GM12878 (cell line): ENCODE measurements at regions not wholly inside any gene's neighbourhood (a gene's known extent, or its start where the extent isn't known, plus 50 kb on each side); places are given as distances from the start of the nearest gene placed in this dataset.

Experiments used
- ATAC-seq: fragments of 200-7000 bp; cut with Tn5 transposase; 3 replicates; pipeline ENCODE4 v1.9.1; 2020; ENCODE audit warnings: mild to moderate bottlenecking, moderate library complexity
- BruUV-seq: library from RNA; stranded (reverse); fragments of 400-500 nt; replicated peaks from 2 replicates; lab custom pipeline; 2021; lab: Mats Ljungman, UMichigan
- CTCF ChIA-PET: fragments of 300-600 bp; sonication (Branson Sonifier 250); formaldehyde crosslinking; extraction: SDS; loops from one replicate; lab custom pipeline; 2021; ENCODE audit warnings: inconsistent platforms; lab: Yijun Ruan, JAX
- POLR2A ChIA-PET: fragments of 350-600 bp; formaldehyde crosslinking; extraction: SDS; loops from one replicate; lab custom pipeline; 2021; ENCODE audit warnings: inconsistent platforms; lab: Charles Lee
- RAD21 ChIA-PET: fragments of 300-600 bp; sonication (Branson Sonifier 250); formaldehyde crosslinking; loops from one replicate; lab custom pipeline; 2023; ENCODE audit warnings: antibody characterized with exemption; ENCODE audit not compliant: unreplicated experiment; lab: Charles Lee
- SMC1A ChIA-PET: fragments of 300-600 bp; sonication (Branson Sonifier 250); formaldehyde crosslinking; loops from one replicate; lab custom pipeline; 2023; ENCODE audit not compliant: unreplicated experiment, uncharacterized antibody; lab: Charles Lee
- DNase-seq: peaks from one replicate; pipeline ENCODE4 v3.0.0-alpha.2; 2011; ENCODE audit warnings: low read depth, low spot score
- FAIRE-seq: peaks from 3 replicates; lab custom pipeline; 2011; peaks lifted over from hg19 to GRCh38; lab: Jason Lieb, UNC
- H2AFZ ChIP-seq: 2 replicates; pipeline ENCODE4 v1.6.0; 2011; ENCODE audit warnings: low read depth, low read length, control low read depth; ENCODE audit not compliant: control insufficient read depth
- H3K27ac ChIP-seq: 2 replicates; pipeline ENCODE4 v1.5.1; 2011; ENCODE audit warnings: control low read depth; ENCODE audit not compliant: control insufficient read depth, insufficient read depth
- H3K27me3 ChIP-seq, 2 experiments: replicated peaks in 1 of 2; 2 replicates each; pipeline versions ENCODE4 v1.6.0 to v1.6.1; 2011; ENCODE audit warnings: low read length in 1 of 2; ENCODE audit not compliant: control insufficient read depth in 2 of 2, insufficient read depth in 2 of 2
- H3K36me3 ChIP-seq, 2 experiments: 2 replicates each; pipeline ENCODE4 v1.5.1; 2011; ENCODE audit warnings: low read length in 1 of 2; ENCODE audit not compliant: control insufficient read depth in 2 of 2, insufficient read depth in 2 of 2
- H3K4me1 ChIP-seq: 2 replicates; pipeline ENCODE4 v1.6.1; 2011; ENCODE audit warnings: mild to moderate bottlenecking, low read length, moderate library complexity, mixed read lengths; ENCODE audit not compliant: control insufficient read depth, insufficient read depth
- H3K4me2 ChIP-seq: 2 replicates; pipeline ENCODE4 v1.6.0; 2011; ENCODE audit warnings: control low read depth; ENCODE audit not compliant: control insufficient read depth, insufficient read depth
- H3K4me3 ChIP-seq: fragments of 200-600 bp; sonication (generic); 2 replicates; pipeline ENCODE4 v1.5.1; 2016
- H3K79me2 ChIP-seq: 2 replicates; pipeline ENCODE4 v1.6.0; 2011; ENCODE audit warnings: low read length; ENCODE audit not compliant: control insufficient read depth, insufficient read depth
- H3K9ac ChIP-seq: 2 replicates; pipeline ENCODE4 v1.8.0; 2011; ENCODE audit warnings: low read length, control low read depth, mixed read lengths; ENCODE audit not compliant: control insufficient read depth, insufficient read depth
- H3K9me3 ChIP-seq: replicated peaks from 3 replicates; pipeline ENCODE4 v1.5.1; 2011; ENCODE audit warnings: mild to moderate bottlenecking, low read length; ENCODE audit not compliant: control insufficient read depth, insufficient read depth
- H4K20me1 ChIP-seq: 2 replicates; pipeline ENCODE4 v1.6.0; 2011; ENCODE audit not compliant: control insufficient read depth, insufficient read depth
- BRCA1 ChIP-seq: IDR thresholded peaks from 2 replicates; pipeline ENCODE4 v1.6.1; 2011; ENCODE audit warnings: low read depth, low read length, improper control_type of control experiment
- CBFB ChIP-seq: IDR thresholded peaks from 2 replicates; pipeline ENCODE4 v1.6.1; 2016; ENCODE audit warnings: antibody characterized with exemption, low read depth
- CHD1 ChIP-seq: IDR thresholded peaks from 2 replicates; pipeline ENCODE4 v1.6.1; 2012; ENCODE audit warnings: low read depth, low read length, improper control_type of control experiment
- EZH2 ChIP-seq: IDR thresholded peaks from 2 replicates; pipeline ENCODE4 v1.6.1; 2012; ENCODE audit warnings: low read depth, mild to moderate bottlenecking, control low read depth, inconsistent platforms, low read length, borderline replicate concordance; ENCODE audit not compliant: control insufficient read depth
- HDAC2 ChIP-seq: fragments of 200-600 bp; sonication (generic); IDR thresholded peaks from 2 replicates; pipeline ENCODE4 v1.6.1; 2017
- IKZF1 ChIP-seq: fragments of 450-650 bp; conservative IDR thresholded peaks from 2 replicates; pipeline ENCODE4 v1.6.1; 2017; ENCODE audit warnings: antibody characterized with exemption, mild to moderate bottlenecking
- KDM1A ChIP-seq: fragments of 200-600 bp; sonication (generic); IDR thresholded peaks from 2 replicates; pipeline ENCODE4 v1.6.1; 2016; ENCODE audit warnings: borderline replicate concordance
- MEF2A ChIP-seq: IDR thresholded peaks from 2 replicates; pipeline ENCODE4 v1.6.1; 2011; ENCODE audit warnings: low read depth, mild to moderate bottlenecking, low read length, moderate library complexity; ENCODE audit not compliant: insufficient read depth
- NBN ChIP-seq: fragments of 450-650 bp; IDR thresholded peaks from 2 replicates; pipeline ENCODE4 v1.6.1; 2016
- SMC3 ChIP-seq: IDR thresholded peaks from 2 replicates; pipeline ENCODE4 v1.6.1; 2011; ENCODE audit warnings: low read length, improper control_type of control experiment, borderline replicate concordance
- TCF12 ChIP-seq: IDR thresholded peaks from 2 replicates; pipeline ENCODE4 v1.6.1; 2011; ENCODE audit warnings: low read depth, mild to moderate bottlenecking, low read length
- YBX1 ChIP-seq: fragments of 450-650 bp; IDR thresholded peaks from 2 replicates; pipeline ENCODE4 v1.6.1; 2016; ENCODE audit warnings: antibody characterized with exemption
- YY1 ChIP-seq: IDR thresholded peaks from 2 replicates; pipeline ENCODE4 v1.6.1; 2011; ENCODE audit warnings: low read depth, mild to moderate bottlenecking, low read length
- ZNF207 ChIP-seq: fragments of 450-650 bp; IDR thresholded peaks from 2 replicates; pipeline ENCODE4 v1.6.1; 2014; ENCODE audit warnings: antibody characterized with exemption, mild to moderate bottlenecking, borderline replicate concordance
- ZNF384 ChIP-seq: IDR thresholded peaks from 2 replicates; pipeline ENCODE4 v1.6.1; 2012; ENCODE audit warnings: low read depth, mild to moderate bottlenecking, low read length, improper control_type of control experiment, borderline replicate concordance
- WGBS: methylation state at CpG from one replicate; pipeline ENCODE4 v1.1.6; 2016; ENCODE audit warnings: low lambda C conversion rate; ENCODE audit not compliant: insufficient replicate concordance, insufficient coverage; ENCODE audit errors: missing lambda C conversion rate; 5-methylcytosine and 5-hydroxymethylcytosine counted together
- in situ Hi-C: fragments of 300-500 bp; cut with MboI; formaldehyde crosslinking; loops from 9 replicates; pipeline ENCODE4 v1.14.3; 2018; ENCODE audit warnings: mixed read lengths
- intact Hi-C: fragments of 100-400 bp; cut with micrococcal nuclease; formaldehyde crosslinking; loops from one replicate; pipeline ENCODE4 v1.14.2; 2022; ENCODE audit not compliant: unreplicated experiment
- TF ChIP-seq, protein P1 (sequence below): fragments of 450-650 bp; IDR thresholded peaks from 2 replicates; pipeline ENCODE4 v1.6.1; 2018; ENCODE audit warnings: mild to moderate bottlenecking, low read depth, moderate library complexity; ENCODE audit not compliant: partially characterized antibody
- TF ChIP-seq, protein P2 (sequence below): fragments of 450-650 bp; IDR thresholded peaks from 2 replicates; pipeline ENCODE4 v1.6.1; 2017; ENCODE audit warnings: borderline replicate concordance
- TF ChIP-seq, protein P3 (sequence below): IDR thresholded peaks from 2 replicates; pipeline ENCODE4 v1.6.1; 2011; ENCODE audit warnings: borderline replicate concordance, low read depth, mild to moderate bottlenecking, moderate library complexity, mixed read lengths, low read length; ENCODE audit not compliant: insufficient read depth; ENCODE audit errors: extremely low read length

DNA sequence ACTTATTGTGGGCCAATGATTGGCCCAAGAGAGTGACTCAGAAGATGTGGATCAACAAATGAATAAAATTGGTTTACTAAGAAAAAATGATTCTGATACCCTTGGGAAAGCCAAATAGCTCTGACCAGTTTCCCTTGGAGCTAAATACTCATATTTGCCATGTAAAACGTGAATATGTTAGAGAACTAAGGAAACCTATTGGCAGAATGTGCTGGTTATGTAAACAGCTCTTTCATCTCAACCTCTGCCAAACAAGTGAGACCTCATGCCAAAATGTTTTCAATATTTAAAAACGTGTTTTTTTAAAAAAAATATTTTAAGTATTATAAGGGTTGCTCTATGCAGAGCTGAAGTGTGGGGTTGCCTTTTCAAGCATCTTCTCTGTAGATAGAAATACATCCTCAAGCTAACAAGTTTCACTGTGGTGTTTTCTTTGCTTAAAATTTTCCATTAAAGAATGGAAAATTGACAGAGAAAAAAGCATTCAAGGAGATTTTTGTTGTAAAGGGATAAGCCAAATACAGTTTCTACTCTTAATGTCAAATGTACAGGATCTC lies 186.9 kb upstream of the TUT7 start (continued):
- TF ChIP-seq MEF2A, result no peak

DNA sequence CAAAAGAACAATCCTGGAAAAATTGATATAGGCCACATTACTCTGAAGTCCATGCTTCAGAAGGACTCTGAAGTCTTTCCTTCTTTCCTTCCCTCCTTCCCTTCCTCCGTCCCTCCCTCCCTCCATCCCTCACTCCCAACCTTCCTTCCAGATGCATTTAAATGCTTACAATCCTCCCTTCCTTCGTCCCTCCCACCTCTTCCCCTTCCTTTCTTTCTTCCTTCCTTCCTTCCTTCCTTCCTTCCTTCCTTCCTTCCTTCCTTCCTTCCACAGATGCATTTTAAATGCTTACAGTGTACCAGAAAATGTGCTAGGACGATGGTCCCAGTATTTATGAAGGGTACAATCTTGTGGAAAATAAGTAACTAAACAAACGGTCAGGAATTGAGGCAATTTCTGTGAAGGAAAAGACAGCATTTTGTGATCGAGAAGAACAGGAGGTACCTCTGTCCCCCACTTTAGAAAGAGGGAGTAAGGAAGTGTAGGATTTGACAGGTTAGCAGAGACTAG lies 181.3 kb upstream of the TUT7 start:
- H3K4me1 ChIP-seq, result no peaks in the 10 kb centered on the region
- TF ChIP-seq EZH2 (no peak), SMC3 (no peak), CBFB (no peak), HDAC2 (no peak), ZNF207 (no peak), IKZF1 (no peak), BRCA1 (no peak), KDM1A (no peak), CHD1 (no peak), NBN (no peak), TCF12 (no peak), YBX1 (no peak), ZNF384 (no peak), YY1 (no peak)
- TF ChIP-seq, protein P1, sequence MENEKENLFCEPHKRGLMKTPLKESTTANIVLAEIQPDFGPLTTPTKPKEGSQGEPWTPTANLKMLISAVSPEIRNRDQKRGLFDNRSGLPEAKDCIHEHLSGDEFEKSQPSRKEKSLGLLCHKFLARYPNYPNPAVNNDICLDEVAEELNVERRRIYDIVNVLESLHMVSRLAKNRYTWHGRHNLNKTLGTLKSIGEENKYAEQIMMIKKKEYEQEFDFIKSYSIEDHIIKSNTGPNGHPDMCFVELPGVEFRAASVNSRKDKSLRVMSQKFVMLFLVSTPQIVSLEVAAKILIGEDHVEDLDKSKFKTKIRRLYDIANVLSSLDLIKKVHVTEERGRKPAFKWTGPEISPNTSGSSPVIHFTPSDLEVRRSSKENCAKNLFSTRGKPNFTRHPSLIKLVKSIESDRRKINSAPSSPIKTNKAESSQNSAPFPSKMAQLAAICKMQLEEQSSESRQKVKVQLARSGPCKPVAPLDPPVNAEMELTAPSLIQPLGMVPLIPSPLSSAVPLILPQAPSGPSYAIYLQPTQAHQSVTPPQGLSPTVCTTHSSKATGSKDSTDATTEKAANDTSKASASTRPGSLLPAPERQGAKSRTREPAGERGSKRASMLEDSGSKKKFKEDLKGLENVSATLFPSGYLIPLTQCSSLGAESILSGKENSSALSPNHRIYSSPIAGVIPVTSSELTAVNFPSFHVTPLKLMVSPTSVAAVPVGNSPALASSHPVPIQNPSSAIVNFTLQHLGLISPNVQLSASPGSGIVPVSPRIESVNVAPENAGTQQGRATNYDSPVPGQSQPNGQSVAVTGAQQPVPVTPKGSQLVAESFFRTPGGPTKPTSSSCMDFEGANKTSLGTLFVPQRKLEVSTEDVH, result no peak
- TF ChIP-seq, protein P2, sequence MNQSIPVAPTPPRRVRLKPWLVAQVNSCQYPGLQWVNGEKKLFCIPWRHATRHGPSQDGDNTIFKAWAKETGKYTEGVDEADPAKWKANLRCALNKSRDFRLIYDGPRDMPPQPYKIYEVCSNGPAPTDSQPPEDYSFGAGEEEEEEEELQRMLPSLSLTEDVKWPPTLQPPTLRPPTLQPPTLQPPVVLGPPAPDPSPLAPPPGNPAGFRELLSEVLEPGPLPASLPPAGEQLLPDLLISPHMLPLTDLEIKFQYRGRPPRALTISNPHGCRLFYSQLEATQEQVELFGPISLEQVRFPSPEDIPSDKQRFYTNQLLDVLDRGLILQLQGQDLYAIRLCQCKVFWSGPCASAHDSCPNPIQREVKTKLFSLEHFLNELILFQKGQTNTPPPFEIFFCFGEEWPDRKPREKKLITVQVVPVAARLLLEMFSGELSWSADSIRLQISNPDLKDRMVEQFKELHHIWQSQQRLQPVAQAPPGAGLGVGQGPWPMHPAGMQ, result no peak
- TF ChIP-seq, protein P3, sequence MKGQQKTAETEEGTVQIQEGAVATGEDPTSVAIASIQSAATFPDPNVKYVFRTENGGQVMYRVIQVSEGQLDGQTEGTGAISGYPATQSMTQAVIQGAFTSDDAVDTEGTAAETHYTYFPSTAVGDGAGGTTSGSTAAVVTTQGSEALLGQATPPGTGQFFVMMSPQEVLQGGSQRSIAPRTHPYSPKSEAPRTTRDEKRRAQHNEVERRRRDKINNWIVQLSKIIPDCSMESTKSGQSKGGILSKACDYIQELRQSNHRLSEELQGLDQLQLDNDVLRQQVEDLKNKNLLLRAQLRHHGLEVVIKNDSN, result no peak

More for the DNA sequence above, 181.3 kb upstream of the TUT7 start:
- Histone ChIP-seq H3K9me3 (no peaks in the 10 kb centered on the region), H2AFZ (no peak overlapping the region), H3K27ac (no peak overlapping the region), H3K9ac (no peak overlapping the region), H3K4me2 (no peak overlapping the region), H3K36me3 (no peaks in the 10 kb centered on the region), H4K20me1 (no peaks in the 10 kb centered on the region), H3K4me3 (no peak overlapping the region), H3K27me3 (no peaks in the 10 kb centered on the region), H3K79me2 (no peaks in the 10 kb centered on the region)
- BruUV-seq, result no TSS peak
- no peak for DNase-seq
- in situ Hi-C loops, result no loop called here
- no peak for FAIRE-seq
- ChIA-PET CTCF (no interaction called here), SMC1A (no interaction called here), POLR2A (no interaction called here), RAD21 (no interaction called here)
- WGBS, result 17% methylated on average over 5 of the region's 5 CpGs
- intact Hi-C loops, result no loop called here
- no peak for ATAC-seq
